H1 (cell line): ENCODE measurements at regions not wholly inside any gene's neighbourhood (a gene's known extent, or its start where the extent isn't known, plus 50 kb on each side); places are given as distances from the start of the nearest gene placed in this dataset.

Experiments used
- CTCF ChIA-PET: fragments of 300-600 bp; sonication (Branson Sonifier 250); formaldehyde crosslinking; loops from one replicate; lab custom pipeline; 2021; ENCODE audit not compliant: partially characterized antibody; lab: Charles Lee
- POLR2A ChIA-PET: fragments of 300-600 bp; sonication (Branson Sonifier 250); formaldehyde crosslinking; loops from one replicate; lab custom pipeline; 2021; ENCODE audit warnings: inconsistent platforms; ENCODE audit not compliant: partially characterized antibody; lab: Charles Lee
- DNase-seq, 2 experiments: peaks; one replicate each; pipeline versions ENCODE4 v3.0.0 to v3.0.0-alpha.2; 2010 to 2022; ENCODE audit warnings: low spot score in 2 of 2, low read depth in 1 of 2, mixed read lengths in 1 of 2
- FAIRE-seq: peaks from 2 replicates; lab custom pipeline; 2011; peaks lifted over from hg19 to GRCh38; lab: Jason Lieb, UNC
- H2AFZ ChIP-seq: 2 replicates; pipeline ENCODE4 v1.8.1; 2012; ENCODE audit warnings: low read length, inconsistent platforms
- H2AK5ac ChIP-seq: 2 replicates; pipeline ENCODE4 v1.6.1; 2013; ENCODE audit warnings: low read depth, low read length
- H2BK120ac ChIP-seq: replicated peaks from 2 replicates; pipeline ENCODE3; 2013; ENCODE audit warnings: low read depth, low read length, inconsistent platforms
- H2BK12ac ChIP-seq: 2 replicates; pipeline ENCODE4 v1.6.1; 2013; ENCODE audit warnings: low read depth, low read length
- H2BK15ac ChIP-seq: 2 replicates; pipeline ENCODE4 v1.6.1; 2013; ENCODE audit warnings: low read length
- H2BK20ac ChIP-seq: 2 replicates; pipeline ENCODE4 v1.6.1; 2013; ENCODE audit warnings: low read length
- H2BK5ac ChIP-seq: 2 replicates; pipeline ENCODE4 v1.6.1; 2013; ENCODE audit warnings: low read depth, low read length
- H3K14ac ChIP-seq: 2 replicates; pipeline ENCODE4 v1.6.1; 2013; ENCODE audit warnings: inconsistent platforms; ENCODE audit not compliant: insufficient read length
- H3K18ac ChIP-seq: 2 replicates; pipeline ENCODE4 v1.6.1; 2013; ENCODE audit warnings: low read length; ENCODE audit errors: extremely low read depth
- H3K23ac ChIP-seq: 2 replicates; pipeline ENCODE4 v1.6.1; 2013; ENCODE audit warnings: inconsistent platforms; ENCODE audit not compliant: insufficient read length
- H3K23me2 ChIP-seq: 2 replicates; pipeline ENCODE4 v1.6.1; 2013; ENCODE audit warnings: low read depth, low read length
- H3K27ac ChIP-seq: 2 replicates; pipeline ENCODE4 v1.6.1; 2011; ENCODE audit warnings: low read depth, low read length, inconsistent platforms
- H3K27me3 ChIP-seq, 4 experiments: replicated peaks in 1 of 4; 1 replicate in 1 of 4; 2 replicates in 3 of 4; pipeline versions ENCODE4 v1.6.1 to v1.8.1; 2011 to 2013; ENCODE audit warnings: low read length in 3 of 4, mild to moderate bottlenecking in 3 of 4, inconsistent platforms in 2 of 4, mixed read lengths in 2 of 4, moderate library complexity in 1 of 4; ENCODE audit not compliant: control insufficient read depth in 3 of 4, insufficient read depth in 3 of 4; ENCODE audit errors: extremely low read depth in 1 of 4
- H3K36me3 ChIP-seq, 4 experiments: 2 replicates each; pipeline versions ENCODE4 v1.6.1 to v1.8.1; 2011 to 2013; ENCODE audit warnings: mild to moderate bottlenecking in 4 of 4, low read length in 3 of 4, moderate library complexity in 2 of 4, control low read depth in 1 of 4, inconsistent platforms in 1 of 4; ENCODE audit not compliant: insufficient read depth in 4 of 4, control insufficient read depth in 2 of 4
- H3K4ac ChIP-seq: replicated peaks from 2 replicates; pipeline ENCODE3; 2013; ENCODE audit warnings: low read length, low read depth, mixed read lengths, inconsistent platforms; ENCODE audit not compliant: insufficient read length
- H3K4me1 ChIP-seq, 4 experiments: replicated peaks in 1 of 4; 1 replicate in 1 of 4; 2 replicates in 3 of 4; pipeline versions ENCODE4 v1.6.1 to v1.8.1; 2011 to 2013; ENCODE audit warnings: low read length in 3 of 4, inconsistent platforms in 2 of 4, mixed read lengths in 1 of 4; ENCODE audit not compliant: insufficient read depth in 4 of 4, control insufficient read depth in 3 of 4
- H3K4me2 ChIP-seq, 2 experiments: 2 replicates each; pipeline versions ENCODE4 v1.6.1 to v1.8.1; 2011 to 2013; ENCODE audit warnings: low read depth in 2 of 2, low read length in 2 of 2, control low read depth in 1 of 2, inconsistent platforms in 1 of 2, mild to moderate bottlenecking in 1 of 2; ENCODE audit not compliant: insufficient read depth in 1 of 2
- H3K4me3 ChIP-seq, 4 experiments: fragments of 200-600, 300-600 bp in 1 of 4; sonication (generic), shearing (Covaris generic), sonication (Bioruptor Twin) in 1 of 4; 2 replicates each; pipeline versions ENCODE4 v1.5.1 to v1.8.1; 2011 to 2016; ENCODE audit warnings: low read length in 4 of 4, low read depth in 3 of 4, control low read depth in 2 of 4, inconsistent platforms in 2 of 4, mild to moderate bottlenecking in 2 of 4, mixed read lengths in 1 of 4, moderate library complexity in 1 of 4; ENCODE audit not compliant: insufficient read depth in 2 of 4; ENCODE audit errors: extremely low read depth in 1 of 4
- H3K56ac ChIP-seq: replicated peaks from 2 replicates; pipeline ENCODE3; 2013; ENCODE audit warnings: low read depth, mild to moderate bottlenecking, mixed read lengths, low read length, inconsistent platforms; ENCODE audit not compliant: insufficient read length
- H3K79me1 ChIP-seq: 2 replicates; pipeline ENCODE4 v1.6.1; 2013; ENCODE audit warnings: low read depth, low read length, control low read depth
- H3K79me2 ChIP-seq, 2 experiments: 2 replicates each; pipeline versions ENCODE4 v1.6.1 to v1.8.1; 2012 to 2013; ENCODE audit warnings: low read length in 2 of 2, mild to moderate bottlenecking in 2 of 2, inconsistent platforms in 1 of 2; ENCODE audit not compliant: insufficient read depth in 2 of 2, control insufficient read depth in 1 of 2
- H3K9ac ChIP-seq, 4 experiments: replicated peaks in 1 of 4; 1 replicate in 1 of 4; 2 replicates in 3 of 4; pipeline versions ENCODE4 v1.6.1 to v1.8.1; 2011 to 2013; ENCODE audit warnings: low read depth in 3 of 4, low read length in 3 of 4, control low read depth in 2 of 4, mild to moderate bottlenecking in 2 of 4, moderate library complexity in 2 of 4, inconsistent platforms in 1 of 4; ENCODE audit errors: extremely low read depth in 1 of 4
- H3K9me3 ChIP-seq, 2 experiments: 2 replicates each; pipeline versions ENCODE4 v1.6.1 to v1.8.1; 2012 to 2013; ENCODE audit warnings: mild to moderate bottlenecking in 2 of 2, moderate library complexity in 2 of 2, control low read depth in 1 of 2, inconsistent platforms in 1 of 2, low read depth in 1 of 2, low read length in 1 of 2, mixed read lengths in 1 of 2; ENCODE audit not compliant: insufficient read depth in 2 of 2
- H4K20me1 ChIP-seq, 2 experiments: replicated peaks in 1 of 2; 2 replicates each; pipeline versions ENCODE3 to v1.8.1; 2011 to 2013; ENCODE audit warnings: inconsistent platforms in 2 of 2, low read length in 2 of 2, mild to moderate bottlenecking in 1 of 2; ENCODE audit not compliant: insufficient read depth in 2 of 2, control insufficient read depth in 1 of 2
- H4K5ac ChIP-seq: 2 replicates; pipeline ENCODE4 v1.6.1; 2013; ENCODE audit warnings: low read length, low read depth, mixed read lengths, inconsistent platforms; ENCODE audit not compliant: insufficient read length
- H4K8ac ChIP-seq: 2 replicates; pipeline ENCODE4 v1.8.0; 2013; ENCODE audit warnings: mild to moderate bottlenecking, moderate library complexity, low read length, inconsistent platforms; ENCODE audit not compliant: insufficient read depth; ENCODE audit errors: extremely low read depth
- H4K91ac ChIP-seq: replicated peaks from 2 replicates; pipeline ENCODE3; 2013; ENCODE audit warnings: low read length, mixed read lengths, inconsistent platforms; ENCODE audit not compliant: insufficient read length
- CHD2 ChIP-seq: IDR thresholded peaks from 2 replicates; pipeline ENCODE4 v1.6.1; 2012; ENCODE audit warnings: low read length, improper control_type of control experiment
- CTCF ChIP-seq, 3 experiments: IDR thresholded peaks; 1 replicate in 2 of 3; 2 replicates in 1 of 3; pipeline versions ENCODE4 v1.5.1 to v1.6.1; 2011; ENCODE audit warnings: low read length in 3 of 3, mild to moderate bottlenecking in 3 of 3, inconsistent platforms in 2 of 3, low read depth in 1 of 3, moderate library complexity in 1 of 3; ENCODE audit not compliant: insufficient read depth in 1 of 3; ENCODE audit errors: control extremely low read depth in 1 of 3
- MAFK ChIP-seq: IDR thresholded peaks from 2 replicates; pipeline ENCODE4 v1.6.1; 2012; ENCODE audit warnings: low read depth, mild to moderate bottlenecking, improper control_type of control experiment, low read length
- RAD21 ChIP-seq, 2 experiments: IDR thresholded peaks in 1 of 2; conservative IDR thresholded peaks in 1 of 2; 2 replicates each; pipeline ENCODE4 v1.6.1; 2011; ENCODE audit warnings: low read depth in 2 of 2, low read length in 2 of 2, improper control_type of control experiment in 1 of 2, inconsistent platforms in 1 of 2, mild to moderate bottlenecking in 1 of 2, moderate library complexity in 1 of 2
- RBBP5 ChIP-seq: IDR thresholded peaks from 2 replicates; pipeline ENCODE4 v1.7.1; 2012; ENCODE audit warnings: low read depth, mild to moderate bottlenecking, inconsistent platforms, low read length, moderate library complexity, borderline replicate concordance
- SAP30 ChIP-seq: fragments of 300-600 bp; sonication (generic); IDR thresholded peaks from 2 replicates; pipeline ENCODE4 v1.7.1; 2012; ENCODE audit warnings: low read length, moderate library complexity, mild to moderate bottlenecking, inconsistent platforms; ENCODE audit not compliant: insufficient read depth, insufficient replicate concordance
- SP1 ChIP-seq: IDR thresholded peaks from 2 replicates; pipeline ENCODE4 v1.6.1; 2011; ENCODE audit warnings: low read depth, low read length
- SP4 ChIP-seq: IDR thresholded peaks from 2 replicates; pipeline ENCODE4 v1.6.1; 2012; ENCODE audit warnings: low read length, inconsistent platforms
- SUZ12 ChIP-seq: fragments of 200-600 bp; sonication (generic); IDR thresholded peaks from 2 replicates; pipeline ENCODE4 v1.6.1; 2012; ENCODE audit warnings: mild to moderate bottlenecking, inconsistent platforms, low read length, moderate library complexity, mixed read lengths
- USF2 ChIP-seq: IDR thresholded peaks from 2 replicates; pipeline ENCODE4 v1.6.1; 2011; ENCODE audit warnings: low read length, improper control_type of control experiment
- WGBS, 2 experiments: shearing (Covaris generic) in 1 of 2; methylation state at CpG; one replicate each; pipeline versions ENCODE4 v1.1.6 to v1.1.7; 2013 to 2015; ENCODE audit warnings: low lambda C conversion rate in 2 of 2, mixed read lengths in 2 of 2, inconsistent platforms in 1 of 2, low coverage in 1 of 2, missing lambda C conversion rate in 1 of 2; ENCODE audit not compliant: insufficient replicate concordance in 2 of 2, insufficient coverage in 1 of 2, insufficient read length in 1 of 2; ENCODE audit errors: extremely low coverage in 1 of 2, missing lambda C conversion rate in 1 of 2; 5-methylcytosine and 5-hydroxymethylcytosine counted together

GRCh38 chr5:159415301-159415937 is 85.1 kb upstream of the IL12B start:
- no peaks in the 10 kb centered on the region for H3K79me2 ChIP-seq
- no peak overlapping the region for H2BK120ac ChIP-seq
- no peaks in the 10 kb centered on the region for H3K9me3 ChIP-seq
- H2AFZ ChIP-seq: no peak overlapping the region
- no peak overlapping the region for H3K23ac ChIP-seq
- no peaks in the 10 kb centered on the region for H4K20me1 ChIP-seq
- no peak overlapping the region for H2AK5ac ChIP-seq
- H3K27me3 ChIP-seq: no peaks in the 10 kb centered on the region
- H3K56ac ChIP-seq: no peak overlapping the region
- POLR2A ChIA-PET: no interaction called here
- no peaks in the 10 kb centered on the region for H3K23me2 ChIP-seq
- H4K91ac ChIP-seq: no peak overlapping the region
- no peak overlapping the region for H3K9ac ChIP-seq
- no peak overlapping the region for H3K27ac ChIP-seq
- no peak overlapping the region for H2BK5ac ChIP-seq
- no peak overlapping the region for H3K18ac ChIP-seq
- H3K4ac ChIP-seq: no peak overlapping the region
- CTCF ChIA-PET: interaction anchor here (1.5 kb wide), 1 partner anchor 84 kb away, joined by 5 read pairs; no protein-coding TSS in a partner anchor
- H3K36me3 ChIP-seq: no peaks in the 10 kb centered on the region
- no peak overlapping the region for H3K4me3 ChIP-seq
- peaks cover 0 to 5% (median 3%) of the 10 kb centered on the region in 4 experiments; a peak in 3 of 7 replicates for H3K4me1 ChIP-seq
- H3K4me2 ChIP-seq: no peak overlapping the region
- H4K5ac ChIP-seq: no peak overlapping the region
- DNase-seq (no peak), FAIRE-seq (no peak)
- no peak overlapping the region for H2BK15ac ChIP-seq
- no peak overlapping the region for H2BK12ac ChIP-seq
- 87% methylated on average over 11 of the region's 11 CpGs; no CpG with 5 or more reads in 1 of the 2 experiments for WGBS, 2 experiments
- no peak overlapping the region for H3K14ac ChIP-seq
- no peak overlapping the region for H2BK20ac ChIP-seq
- H4K8ac ChIP-seq: no peak overlapping the region
- H3K79me1 ChIP-seq: no peaks in the 10 kb centered on the region
- TF ChIP-seq RBBP5: no peak
- no peak for TF ChIP-seq RAD21 (IDR thresholded peaks at IDR 0.05 in 1 of 2, conservative IDR thresholded peaks at IDR 0.05 in 1 of 2; ENCODE audit: low read depth in 2 of 2, low read length in 2 of 2)
- TF ChIP-seq CHD2: no peak
- no peak for TF ChIP-seq SAP30
- no peak for TF ChIP-seq SP1
- TF ChIP-seq CTCF (IDR thresholded peaks at IDR 0.05; ENCODE audit: control extremely low read depth in 1 of 3, insufficient read depth in 1 of 3, low read depth in 1 of 3, low read length in 3 of 3): no peak
- no peak for TF ChIP-seq SUZ12
- TF ChIP-seq SP4: no peak
- no peak for TF ChIP-seq USF2
- no peak for TF ChIP-seq MAFK
